Activated T-cell treated with anti-CD3 and anti-CD28 coated beads, Interleukin-2, amount 50 U/mL, for 24 hours (primary cell): ENCODE measurements at regions not wholly inside any gene's neighbourhood (a gene's known extent, or its start where the extent isn't known, plus 50 kb on each side); places are given as distances from the start of the nearest gene placed in this dataset.
A peak's percentile ranks its signal among the peaks of the same experiment; 100 is the strongest.
"Not testable (repeated sequence)": the region's sequence is repeated elsewhere in the genome, so short reads cannot be mapped to it uniquely, and the experiment has no call there.

Experiments
- DNase-seq: peaks from one replicate; pipeline ENCODE4 v3.0.0-alpha.2; 2020
- H3K27ac Mint-ChIP-seq: 2 replicates; pipeline ENCODE4 v1.8.0; 2020; ENCODE audit warnings: mild to moderate bottlenecking, mixed read lengths
- H3K27me3 Mint-ChIP-seq: 2 replicates; pipeline ENCODE4 v1.8.0; 2020; ENCODE audit warnings: mixed read lengths
- H3K36me3 Mint-ChIP-seq: 2 replicates; pipeline ENCODE4 v1.8.0; 2020; ENCODE audit warnings: low read depth, mixed read lengths
- H3K4me1 Mint-ChIP-seq: 2 replicates; pipeline ENCODE4 v1.8.0; 2020; ENCODE audit warnings: low read depth, mixed read lengths
- H3K4me3 Mint-ChIP-seq: 2 replicates; pipeline ENCODE4 v1.8.0; 2020; ENCODE audit warnings: mild to moderate bottlenecking, moderate library complexity, mixed read lengths
- H3K9me3 Mint-ChIP-seq: 2 replicates; pipeline ENCODE4 v1.8.0; 2020; ENCODE audit warnings: mixed read lengths

DNA sequence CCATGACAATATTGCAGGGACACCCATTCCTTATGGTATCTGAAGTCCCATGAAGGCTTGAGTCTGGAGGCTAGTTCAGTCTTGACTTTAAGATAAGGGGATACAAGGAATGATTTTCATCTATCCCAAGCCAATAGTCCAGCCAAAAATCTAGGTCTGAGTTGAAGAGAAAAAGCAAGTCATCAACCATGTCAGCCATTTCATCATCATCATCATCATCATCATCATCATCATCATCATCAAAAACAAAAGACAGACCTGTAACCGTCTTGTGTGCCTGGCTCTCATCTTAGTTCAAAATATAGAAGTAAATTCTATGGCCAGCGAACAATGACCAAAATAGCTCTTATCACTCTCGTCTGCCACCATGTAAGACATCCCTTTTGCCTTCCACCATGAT lies 59.5 kb upstream of the FAM90A26 start:
- H3K27ac Mint-ChIP-seq, H3K27me3 Mint-ChIP-seq, H3K9me3 Mint-ChIP-seq, DNase-seq, H3K36me3 Mint-ChIP-seq, H3K4me1 Mint-ChIP-seq, H3K4me3 Mint-ChIP-seq: not testable (repeated sequence)

DNA sequence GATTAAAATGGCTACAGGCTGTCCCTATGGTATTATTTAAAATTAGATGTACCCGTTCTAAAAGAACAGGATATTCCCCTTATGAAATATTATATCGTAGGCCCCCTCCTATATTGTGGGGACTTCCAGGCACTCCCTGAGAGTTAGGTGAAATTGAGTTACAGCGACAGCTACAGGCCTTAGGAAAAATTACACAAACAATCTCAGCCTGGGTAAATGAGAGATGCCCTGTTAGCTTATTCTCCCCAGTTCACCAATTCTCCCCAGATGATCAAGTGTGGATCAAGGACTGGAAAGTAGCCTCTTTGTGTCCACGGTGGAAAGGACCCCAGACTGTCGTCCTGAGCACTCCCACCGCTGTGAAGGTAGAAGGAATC lies 67.1 kb upstream of the FAM90A26 start:
- not testable (repeated sequence) for DNase-seq, H3K4me3 Mint-ChIP-seq, H3K9me3 Mint-ChIP-seq, H3K27ac Mint-ChIP-seq, H3K36me3 Mint-ChIP-seq, H3K27me3 Mint-ChIP-seq, H3K4me1 Mint-ChIP-seq

DNA sequence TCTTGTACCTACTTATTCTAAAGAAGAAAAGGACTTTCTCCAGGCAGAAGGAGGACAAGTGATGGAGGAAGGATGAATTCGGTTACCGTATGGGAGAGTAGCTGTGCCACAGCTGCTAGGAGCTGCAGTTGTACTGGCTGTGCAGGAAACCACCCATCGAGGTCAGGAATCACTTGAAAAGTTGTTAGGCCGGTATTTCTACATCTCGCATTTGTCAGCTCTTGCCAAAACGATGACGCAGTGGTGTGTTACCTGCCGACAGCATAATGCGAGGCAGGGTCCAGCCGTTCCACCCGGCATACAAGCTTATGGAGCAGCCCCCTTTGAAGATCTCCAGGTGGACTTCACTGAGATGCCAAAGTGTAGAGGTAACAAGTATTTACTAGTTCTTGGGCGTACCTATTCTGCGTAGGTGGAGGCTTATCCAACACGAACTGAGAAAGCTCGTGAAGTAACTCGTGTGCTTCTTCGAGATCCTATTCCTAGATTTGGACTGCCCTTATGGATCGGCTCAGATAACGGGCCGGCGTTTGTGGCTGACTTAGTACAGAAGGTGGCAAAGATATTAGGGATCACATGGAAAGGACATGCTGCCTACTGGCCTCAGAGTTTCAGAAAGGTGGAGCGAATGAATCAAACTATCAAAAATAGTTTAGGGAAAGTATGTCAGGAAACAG lies 67.6 kb upstream of the FAM90A26 start:
- not testable (repeated sequence) for H3K4me1 Mint-ChIP-seq, DNase-seq, H3K9me3 Mint-ChIP-seq, H3K27me3 Mint-ChIP-seq, H3K27ac Mint-ChIP-seq, H3K4me3 Mint-ChIP-seq, H3K36me3 Mint-ChIP-seq

DNA sequence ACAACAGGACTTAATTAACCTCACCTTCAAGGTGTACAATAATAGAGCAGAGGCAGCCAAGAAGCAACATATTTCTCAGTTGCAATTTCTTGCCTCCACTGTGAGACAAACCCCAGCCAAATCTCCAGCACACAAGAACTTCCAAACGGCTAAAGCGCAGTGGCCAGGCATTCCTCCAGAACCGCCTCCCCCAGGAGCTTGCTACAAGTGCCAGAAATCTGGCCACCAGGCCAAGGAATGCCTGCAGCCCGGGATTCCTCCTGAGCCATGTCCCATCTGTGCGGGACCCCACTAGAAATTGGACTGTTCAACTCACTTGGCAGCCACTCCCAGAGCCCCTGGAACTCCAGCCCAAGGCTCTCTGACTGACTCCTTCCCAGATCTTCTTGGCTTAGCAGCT lies 73.9 kb upstream of the FAM90A26 start:
- not testable (repeated sequence) for H3K27me3 Mint-ChIP-seq, H3K4me1 Mint-ChIP-seq, H3K36me3 Mint-ChIP-seq, H3K27ac Mint-ChIP-seq, H3K4me3 Mint-ChIP-seq, DNase-seq
- peaks cover 18% of the 10 kb centered on the region for H3K9me3 Mint-ChIP-seq

DNA sequence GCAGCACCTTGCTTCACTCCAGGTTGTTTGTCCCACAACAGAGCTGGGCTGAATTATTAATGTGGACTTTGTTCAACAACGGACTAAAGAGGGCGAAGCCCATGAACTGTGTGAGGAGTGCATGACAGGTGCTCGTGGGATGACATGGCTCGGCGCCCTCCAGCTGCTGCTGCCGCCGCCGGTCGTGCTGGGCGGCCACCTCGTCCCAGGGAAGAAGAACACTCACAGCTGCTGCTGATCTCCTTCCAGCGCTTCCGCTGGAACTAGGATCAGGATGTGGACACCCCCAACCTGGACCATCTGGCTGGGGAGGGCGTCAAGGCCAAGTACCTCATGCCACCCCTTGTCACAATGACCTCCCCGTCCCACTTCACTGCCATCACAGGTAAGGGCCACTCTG lies 91.4 kb upstream of the FAM90A26 start:
- not testable (repeated sequence) for H3K9me3 Mint-ChIP-seq, H3K36me3 Mint-ChIP-seq, H3K27ac Mint-ChIP-seq, DNase-seq, H3K27me3 Mint-ChIP-seq, H3K4me1 Mint-ChIP-seq, H3K4me3 Mint-ChIP-seq

DNA sequence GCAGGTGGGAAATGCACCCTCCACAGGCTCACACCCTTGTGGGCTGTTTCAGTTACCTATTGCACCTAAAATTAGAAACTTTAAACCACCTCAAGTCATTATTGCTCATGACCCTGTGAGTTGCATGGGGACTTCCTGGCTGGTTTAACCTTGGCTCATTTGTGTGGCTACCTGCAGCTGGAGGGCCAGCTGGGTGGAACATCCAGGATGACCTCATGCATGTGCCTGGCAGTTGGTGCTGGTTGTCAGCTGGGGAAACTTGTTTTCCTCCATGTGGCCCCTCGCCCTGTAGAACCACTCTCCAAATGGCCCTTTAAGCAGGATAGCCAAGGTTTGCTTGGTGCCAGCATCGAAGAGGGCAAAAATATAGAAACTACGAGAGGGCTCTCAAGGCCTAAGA lies 93.2 kb upstream of the FAM90A26 start:
- H3K4me3 Mint-ChIP-seq, H3K36me3 Mint-ChIP-seq, H3K4me1 Mint-ChIP-seq, DNase-seq, H3K27me3 Mint-ChIP-seq, H3K9me3 Mint-ChIP-seq, H3K27ac Mint-ChIP-seq: not testable (repeated sequence)

DNA sequence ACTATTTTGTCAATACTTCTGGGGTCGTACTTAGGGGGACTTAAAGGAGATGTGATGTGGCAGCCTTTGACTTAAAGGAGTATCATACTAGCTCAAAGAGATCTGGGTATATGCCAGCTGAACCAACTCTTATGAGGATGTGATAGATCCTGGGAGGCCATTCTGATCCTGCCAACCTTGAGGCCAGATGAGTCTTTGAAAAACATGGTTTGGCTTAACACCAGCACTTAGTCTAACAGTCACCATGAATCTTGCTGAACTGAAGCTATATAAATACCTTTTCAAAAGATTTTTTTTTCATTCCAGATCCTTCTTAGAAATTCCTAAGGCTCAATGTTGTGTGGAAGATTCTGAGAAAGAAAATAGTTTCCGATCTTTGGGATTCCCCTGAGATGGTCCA lies 93.7 kb upstream of the FAM90A26 start:
- DNase-seq, result not testable (repeated sequence)

DNA sequence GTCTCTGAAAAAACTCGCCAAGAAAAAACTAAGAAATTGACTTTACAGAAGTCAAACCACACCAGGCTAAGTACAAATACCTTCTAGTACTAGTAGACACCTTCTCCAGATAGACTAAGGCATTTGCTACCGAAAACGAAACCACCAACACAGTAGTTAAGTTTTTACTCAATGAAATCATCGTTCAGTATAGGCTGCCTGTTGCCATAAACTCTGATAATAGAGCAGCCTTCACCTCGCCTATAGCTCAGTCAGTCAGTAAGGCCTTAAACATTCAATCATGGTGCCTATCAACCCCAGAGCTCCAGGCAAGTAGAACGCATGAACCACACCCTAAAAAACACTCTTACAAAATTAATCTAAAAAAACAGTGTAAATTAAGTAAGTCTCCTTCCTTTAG lies 96.8 kb upstream of the FAM90A26 start:
- not testable (repeated sequence) for H3K9me3 Mint-ChIP-seq, DNase-seq, H3K4me3 Mint-ChIP-seq, H3K27me3 Mint-ChIP-seq, H3K4me1 Mint-ChIP-seq, H3K27ac Mint-ChIP-seq, H3K36me3 Mint-ChIP-seq

More for the DNA sequence above, 93.7 kb upstream of the FAM90A26 start:
- H3K36me3 Mint-ChIP-seq, H3K9me3 Mint-ChIP-seq, H3K4me3 Mint-ChIP-seq, H3K4me1 Mint-ChIP-seq, H3K27me3 Mint-ChIP-seq, H3K27ac Mint-ChIP-seq: not testable (repeated sequence)

DNA sequence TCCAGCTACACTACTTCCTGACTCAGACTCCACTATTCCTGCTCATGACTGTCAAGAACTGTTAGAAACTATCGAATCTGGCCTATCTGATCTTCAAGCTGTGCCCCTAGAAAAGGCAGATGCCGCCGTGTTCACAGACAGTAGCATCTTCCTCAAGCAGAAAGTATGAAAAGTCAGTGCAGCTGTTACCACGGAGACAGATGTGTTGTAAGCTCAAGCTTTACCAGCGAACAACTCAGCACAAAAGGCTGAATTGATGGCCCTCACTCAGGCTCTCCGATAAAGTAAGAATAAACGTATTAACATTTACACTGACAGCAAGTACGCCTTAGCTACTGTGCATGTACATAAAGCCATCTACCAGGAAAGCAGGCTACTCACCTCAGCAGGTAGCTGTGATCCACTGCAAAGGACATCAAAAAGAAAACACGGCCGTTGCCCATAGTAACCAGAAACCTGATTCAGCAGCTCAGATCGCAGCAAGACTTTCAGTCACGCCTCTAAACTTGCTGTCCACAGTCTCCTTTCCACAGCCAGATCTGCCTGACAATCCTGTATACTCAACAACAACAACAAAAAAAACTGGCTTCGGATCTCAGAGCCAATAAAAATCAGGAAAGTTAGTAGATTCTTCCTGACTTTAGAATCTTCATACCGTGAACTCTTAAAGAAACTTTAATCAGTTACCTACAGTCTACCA lies 97.5 kb upstream of the FAM90A26 start:
- DNase-seq, H3K27ac Mint-ChIP-seq, H3K4me3 Mint-ChIP-seq, H3K9me3 Mint-ChIP-seq, H3K4me1 Mint-ChIP-seq, H3K27me3 Mint-ChIP-seq, H3K36me3 Mint-ChIP-seq: not testable (repeated sequence)

DNA sequence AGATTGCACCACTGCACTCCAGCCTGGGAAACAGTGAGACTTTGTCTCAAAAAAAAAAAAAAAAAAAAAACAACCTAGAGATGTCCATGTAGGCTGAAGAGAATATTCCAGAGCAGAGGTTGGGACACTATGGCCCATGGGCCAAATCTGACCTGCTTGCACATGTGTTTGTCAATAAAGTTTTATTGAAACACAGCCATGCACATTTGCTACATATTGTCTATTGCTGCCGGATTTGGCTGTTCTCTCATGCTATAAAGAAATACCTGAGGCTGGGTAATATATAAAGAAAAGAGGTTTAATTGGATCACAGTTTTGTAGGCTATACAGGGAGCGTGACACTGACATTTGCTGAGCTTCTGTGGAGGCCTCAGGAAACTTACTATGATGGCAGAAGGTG lies 102.3 kb upstream of the FAM90A26 start:
- not testable (repeated sequence) for H3K36me3 Mint-ChIP-seq, H3K27ac Mint-ChIP-seq, H3K4me3 Mint-ChIP-seq, H3K27me3 Mint-ChIP-seq, DNase-seq, H3K4me1 Mint-ChIP-seq
- peaks cover 20% of the 10 kb centered on the region for H3K9me3 Mint-ChIP-seq

DNA sequence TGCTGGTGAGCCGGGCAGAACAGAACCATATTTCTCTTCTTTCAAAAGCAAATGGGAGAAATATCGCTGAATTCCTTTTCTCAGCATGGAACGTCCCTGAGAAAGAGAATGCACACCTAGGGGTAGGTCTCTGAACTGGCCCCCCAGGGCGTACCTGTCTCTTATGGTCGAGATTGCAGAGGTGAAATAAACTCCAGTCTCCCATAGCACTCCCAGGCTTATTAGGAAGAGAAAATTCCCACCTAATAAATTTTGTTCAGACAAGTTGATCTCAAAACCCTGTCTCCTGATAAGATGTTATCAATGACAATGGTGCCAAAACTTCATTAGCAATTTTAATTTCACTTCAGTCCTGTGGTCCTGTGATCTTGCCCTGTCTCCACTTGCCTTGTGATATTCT lies 106.6 kb upstream of the FAM90A26 start:
- DNase-seq, H3K4me1 Mint-ChIP-seq, H3K4me3 Mint-ChIP-seq, H3K27me3 Mint-ChIP-seq, H3K27ac Mint-ChIP-seq: not testable (repeated sequence)
- Mint-ChIP-seq H3K36me3 (peaks cover 13% of the 10 kb centered on the region), H3K9me3 (peaks cover 25% of the 10 kb centered on the region)

DNA sequence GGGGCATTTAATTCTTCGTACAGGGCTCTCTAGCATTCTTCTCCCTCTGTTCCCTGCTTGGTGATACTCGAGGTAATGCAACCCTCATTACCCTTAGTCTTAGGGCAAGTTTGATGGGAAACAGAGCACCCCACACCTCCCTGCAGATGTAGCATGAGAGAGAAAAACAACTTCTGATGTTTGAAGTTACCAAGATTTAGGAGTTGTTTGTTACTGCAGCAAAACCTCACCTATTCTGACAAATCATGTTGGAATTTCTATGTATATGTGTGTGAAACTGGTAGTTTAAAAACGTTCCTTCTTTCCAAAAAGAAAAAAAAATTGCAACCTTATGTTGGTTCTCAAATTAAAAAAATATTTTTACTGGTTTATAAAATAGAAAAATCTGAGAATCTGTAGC lies 145.3 kb upstream of the FAM90A26 start:
- not testable (repeated sequence) for DNase-seq, H3K4me1 Mint-ChIP-seq, H3K36me3 Mint-ChIP-seq, H3K27ac Mint-ChIP-seq, H3K9me3 Mint-ChIP-seq, H3K4me3 Mint-ChIP-seq
- H3K27me3 Mint-ChIP-seq, result peaks cover 14% of the 10 kb centered on the region

DNA sequence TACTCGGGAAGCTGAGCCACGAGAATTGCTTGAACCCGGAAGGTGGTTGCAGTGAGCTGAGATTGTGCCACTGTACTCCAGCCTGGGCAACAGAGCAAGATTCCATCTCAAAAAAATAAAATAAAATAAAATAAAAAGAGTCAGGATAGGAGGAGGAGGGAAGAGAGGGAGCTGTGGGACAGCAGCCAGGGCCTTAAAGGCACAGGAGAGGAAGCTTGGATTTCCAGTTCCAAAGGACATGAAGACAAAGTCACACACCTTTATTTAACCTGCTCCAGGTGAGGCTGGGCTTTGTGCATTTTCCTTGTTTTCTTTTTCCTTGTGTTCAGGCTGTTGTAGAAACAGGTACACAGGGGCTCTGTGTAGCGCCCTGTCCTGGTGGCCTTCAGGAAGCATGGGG lies 138.2 kb upstream of the HMX1 start:
- not testable (repeated sequence) for H3K27ac Mint-ChIP-seq, H3K27me3 Mint-ChIP-seq, DNase-seq, H3K4me3 Mint-ChIP-seq, H3K9me3 Mint-ChIP-seq, H3K36me3 Mint-ChIP-seq, H3K4me1 Mint-ChIP-seq

DNA sequence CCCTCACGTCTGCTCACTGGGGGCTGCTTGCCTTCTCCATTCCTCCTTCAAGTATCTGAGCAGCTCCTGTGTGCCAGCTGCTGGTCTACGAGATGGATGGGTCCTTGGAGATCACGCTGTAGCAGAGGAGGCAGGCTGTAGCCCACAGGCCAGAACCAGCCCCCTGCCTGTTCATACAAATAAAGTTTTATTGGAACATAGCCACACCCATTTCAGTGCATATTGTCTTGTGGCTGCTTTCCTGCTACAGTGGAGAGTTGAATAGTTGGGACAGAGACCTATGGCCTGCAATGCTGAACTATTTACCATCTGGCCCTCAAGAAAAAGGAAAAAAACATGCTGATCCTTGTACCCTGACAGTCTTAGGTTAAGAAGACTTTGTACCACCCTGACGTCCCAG lies 136.8 kb upstream of the HMX1 start:
- not testable (repeated sequence) for H3K27ac Mint-ChIP-seq, DNase-seq, H3K4me1 Mint-ChIP-seq, H3K4me3 Mint-ChIP-seq, H3K27me3 Mint-ChIP-seq, H3K36me3 Mint-ChIP-seq, H3K9me3 Mint-ChIP-seq

DNA sequence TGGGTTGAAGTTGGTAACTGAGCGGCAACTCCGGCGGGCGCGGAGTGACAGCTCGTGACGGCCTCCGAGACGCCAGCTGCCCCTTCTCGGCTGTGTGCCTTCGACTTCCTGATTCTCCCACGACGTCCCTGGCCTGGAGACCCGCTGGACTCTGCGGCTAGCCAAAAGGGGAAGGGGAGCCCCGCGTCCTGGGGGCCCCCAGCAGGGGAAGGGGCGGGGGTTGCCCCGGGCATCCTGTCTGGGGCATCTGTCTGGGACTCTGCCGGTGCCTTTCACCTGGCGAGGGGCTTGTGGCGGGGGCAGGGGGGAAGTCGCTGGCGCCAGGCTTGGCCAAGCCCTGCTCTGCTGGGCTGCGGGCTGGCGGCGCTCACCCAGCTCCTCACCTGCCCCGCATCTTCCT lies 129.5 kb upstream of the HMX1 start:
- not testable (repeated sequence) for H3K4me3 Mint-ChIP-seq, H3K27ac Mint-ChIP-seq, H3K4me1 Mint-ChIP-seq, H3K9me3 Mint-ChIP-seq, H3K36me3 Mint-ChIP-seq
- peaks cover 46% of the 10 kb centered on the region for H3K27me3 Mint-ChIP-seq
- DNase-seq, result peak; percentile 32

DNA sequence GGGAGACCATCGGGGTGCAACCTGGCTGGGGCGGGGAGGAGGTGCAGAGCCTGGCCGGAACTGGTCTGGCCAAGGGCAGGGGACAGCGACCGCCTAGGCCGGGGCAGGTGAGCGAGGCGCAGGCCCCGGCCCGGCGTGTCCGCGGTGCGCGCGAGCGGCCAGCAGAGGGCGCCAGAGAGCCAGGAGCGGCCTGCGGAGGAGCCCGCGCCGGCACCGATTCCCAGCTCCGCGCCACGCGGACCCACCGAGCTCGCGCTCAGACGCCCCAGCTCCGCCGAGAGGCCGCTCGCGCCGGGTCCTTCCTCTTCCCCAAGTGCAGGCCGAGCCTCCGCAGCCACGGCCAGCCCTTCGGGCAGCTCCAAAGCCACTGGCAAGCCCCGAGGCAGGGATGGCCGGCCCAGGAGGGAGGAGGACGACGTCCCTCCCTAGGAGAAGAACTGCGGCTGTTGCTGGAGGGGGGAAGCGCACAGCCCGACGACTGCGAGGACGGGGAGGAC lies 128.9 kb upstream of the HMX1 start:
- H3K9me3 Mint-ChIP-seq, H3K27ac Mint-ChIP-seq, H3K4me3 Mint-ChIP-seq, H3K36me3 Mint-ChIP-seq, H3K4me1 Mint-ChIP-seq: not testable (repeated sequence)
- peaks cover 42% of the 10 kb centered on the region for H3K27me3 Mint-ChIP-seq
- DNase-seq, result peak; percentile 76
